Transverse colon (tissue), 4 donors: ENCODE measurements at regions not wholly inside any gene's neighbourhood (a gene's known extent, or its start where the extent isn't known, plus 50 kb on each side); places are given as distances from the start of the nearest gene placed in this dataset.

Experiments used
- DNase-seq: peaks from one replicate; pipeline ENCODE4 v3.0.0-alpha.2; 2019
- H3K27ac ChIP-seq, 4 donors: fragments of 200-600 bp; sonication (generic); 2 replicates each; pipeline ENCODE4 v1.5.1; 2016 to 2018; ENCODE audit warnings: inconsistent platforms in 4 of 4
- H3K27me3 ChIP-seq: fragments of 200-600 bp; sonication (generic); 2 replicates; pipeline ENCODE4 v1.5.1; 2017; ENCODE audit warnings: inconsistent platforms
- H3K36me3 ChIP-seq, 4 donors: fragments of 200-600 bp; sonication (generic); 2 replicates each; pipeline ENCODE4 v1.5.1; 2017 to 2019; ENCODE audit warnings: inconsistent platforms in 4 of 4
- H3K4me1 ChIP-seq, 4 donors: fragments of 200-600 bp; sonication (generic); 2 replicates each; pipeline ENCODE4 v1.5.1; 2017 to 2020; ENCODE audit warnings: inconsistent platforms in 4 of 4
- H3K4me3 ChIP-seq, 4 donors: fragments of 200-600 bp; sonication (generic); 1 replicate in 1 of 4; 2 replicates in 3 of 4; pipeline versions ENCODE4 v1.5.1 to v1.6.1; 2017 to 2019; ENCODE audit warnings: inconsistent platforms in 4 of 4
- H3K9me3 ChIP-seq, 2 donors: fragments of 200-600 bp; sonication (generic); 2 replicates each; pipeline ENCODE4 v1.5.1; 2017 to 2019; ENCODE audit warnings: inconsistent platforms in 2 of 2
- CTCF ChIP-seq, 5 experiments: fragments of 200-600 bp in 3 of 5; fragments of 450-650 bp in 2 of 5; sonication (generic) in 3 of 5; IDR thresholded peaks; 1 replicate in 2 of 5; 2 replicates in 3 of 5; pipeline ENCODE4 v1.5.1; 2016 to 2017; ENCODE audit warnings: antibody characterized with exemption in 5 of 5, inconsistent platforms in 3 of 5, mild to moderate bottlenecking in 2 of 5, moderate library complexity in 1 of 5
- EP300 ChIP-seq: sonication (generic); formaldehyde crosslinking; IDR thresholded peaks from one replicate; pipeline ENCODE4 v1.6.1; 2017; ENCODE audit warnings: antibody characterized with exemption, low read depth
- POLR2A ChIP-seq: fragments of 450-650 bp; IDR thresholded peaks from one replicate; pipeline ENCODE4 v1.6.1; 2016; ENCODE audit warnings: antibody characterized with exemption, mild to moderate bottlenecking, moderate library complexity
- POLR2AphosphoS5 ChIP-seq, 3 donors: sonication (generic); formaldehyde crosslinking; IDR thresholded peaks; one replicate each; pipeline ENCODE4 v1.6.1; 2016; ENCODE audit warnings: antibody characterized with exemption in 3 of 3
- WGBS, 2 donors: methylation state at CpG; one replicate each; pipeline ENCODE4 v1.1.5; 2018; ENCODE audit warnings: low coverage in 1 of 2; 5-methylcytosine and 5-hydroxymethylcytosine counted together
- in situ Hi-C, 4 donors: fragments of 200-750 bp; cut with MboI; loops; one replicate each; pipeline versions ENCODE4 v1.15.0 to v1.15.1; 2017; ENCODE audit warnings: low sequenced_read_pairs in 3 of 4, low pct_ligation_motif_present in 1 of 4, low pct_unique_long_range_greater_than_20kb in 1 of 4
- intact Hi-C: fragments of 100-400 bp; cut with DNase I; formaldehyde crosslinking; loops from one replicate; pipeline ENCODE4 v1.15.1; 2023; ENCODE audit warnings: low total_unique reads

- H3K9me3 ChIP-seq = no peaks in the 10 kb centered on the region
Observed at GRCh38 chr1:60664086-60664625, 418.2 kb upstream of the NFIA start.

GRCh38 chr1:60662486-60663044 lies 419.8 kb upstream of the NFIA start:
- TF ChIP-seq POLR2A = no peak
- TF ChIP-seq POLR2AphosphoS5 (IDR thresholded peaks at IDR 0.05) = no peak
- TF ChIP-seq CTCF (IDR thresholded peaks at IDR 0.05) = no peak
- no peak for TF ChIP-seq EP300
- Histone ChIP-seq H3K4me1 (no peaks in the 10 kb centered on the region), H3K27me3 (no peaks in the 10 kb centered on the region), H3K27ac (no peak overlapping the region), H3K36me3 (no peaks in the 10 kb centered on the region), H3K4me3 (no peak overlapping the region), H3K9me3 (no peaks in the 10 kb centered on the region)
- intact Hi-C loops (no loop called here), in situ Hi-C loops (no loop called here)
- no peak for DNase-seq
- WGBS, 2 donors = 50% methylated on average over 3 of the region's 3 CpGs; no CpG with 5 or more reads in 1 of the 2 donors

More at GRCh38 chr1:60664086-60664625, 418.2 kb upstream of the NFIA start:
- no peak for DNase-seq
- Histone ChIP-seq H3K27me3 (no peaks in the 10 kb centered on the region), H3K4me3 (no peak overlapping the region), H3K27ac (no peak overlapping the region), H3K36me3 (no peaks in the 10 kb centered on the region), H3K4me1 (no peaks in the 10 kb centered on the region)
- intact Hi-C loops = no loop called here
- TF ChIP-seq POLR2A (no peak), EP300 (no peak), CTCF (IDR thresholded peaks at IDR 0.05) (no peak), POLR2AphosphoS5 (IDR thresholded peaks at IDR 0.05) (no peak)
- in situ Hi-C loops = no loop called here
- WGBS, 2 donors = 55 to 80% methylated on average over 1 to 2 of the region's 2 CpGs

GRCh38 chr1:60657926-60658325 lies 424.4 kb upstream of the NFIA start:
- H3K27me3 ChIP-seq = no peaks in the 10 kb centered on the region
- 60 to 85% methylated on average over 1 to 4 of the region's 4 CpGs for WGBS, 2 donors

More at GRCh38 chr1:60657926-60658325, 424.4 kb upstream of the NFIA start:
- in situ Hi-C loops (no loop called here), intact Hi-C loops (no loop called here)
- Histone ChIP-seq H3K9me3 (no peaks in the 10 kb centered on the region), H3K4me1 (no peaks in the 10 kb centered on the region), H3K27ac (no peak overlapping the region), H3K4me3 (no peak overlapping the region), H3K36me3 (no peaks in the 10 kb centered on the region)
- TF ChIP-seq EP300 = no peak
- TF ChIP-seq POLR2A = no peak
- TF ChIP-seq POLR2AphosphoS5 (IDR thresholded peaks at IDR 0.05) = no peak
- TF ChIP-seq CTCF (IDR thresholded peaks at IDR 0.05) = no peak
- DNase-seq = no peak
